ENCODE measurements at regions not wholly inside any gene's neighbourhood (a gene's known extent, or its start where the extent isn't known, plus 50 kb on each side); places are given as distances from the start of the nearest gene placed in this dataset.
"Not testable (repeated sequence)": the region's sequence is repeated elsewhere in the genome, so short reads cannot be mapped to it uniquely, and the experiment has no call there.

DNA sequence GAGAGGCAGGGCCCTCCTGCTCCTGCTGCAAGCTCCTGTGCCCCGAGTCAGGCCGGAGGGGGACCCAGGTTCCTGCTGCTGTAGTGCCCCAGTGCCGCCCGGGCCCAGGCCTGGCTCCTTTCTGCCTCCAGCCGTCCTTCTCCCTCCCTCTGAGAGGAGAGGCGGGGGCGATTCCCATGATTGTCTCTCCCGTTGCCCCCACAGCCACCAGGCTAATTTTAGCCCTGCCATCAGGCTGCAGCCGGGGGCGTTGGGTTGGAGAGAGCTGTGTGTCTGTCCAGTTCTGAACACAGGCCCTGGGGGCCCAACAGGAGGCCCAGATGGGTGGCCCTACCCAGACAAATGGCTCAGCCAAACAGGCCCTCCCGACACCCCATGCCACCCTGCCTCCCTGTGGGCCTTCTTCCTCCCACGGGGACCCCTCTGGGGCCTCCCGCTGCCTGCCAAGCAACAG lies 214.8 kb downstream of the TBC1D2B start:
- no peak for DNase-seq
- no peaks in the 10 kb centered on the region for H3K4me1 Mint-ChIP-seq
- H3K36me3 Mint-ChIP-seq (ENCODE audit: low read depth) = no peaks in the 10 kb centered on the region
- H3K27me3 Mint-ChIP-seq = no peaks in the 10 kb centered on the region
- H3K27ac Mint-ChIP-seq = no peak overlapping the region
- no peaks in the 10 kb centered on the region for H3K9me3 Mint-ChIP-seq
- CTCF ChIA-PET = no interaction called here
- no peak overlapping the region for H3K4me3 Mint-ChIP-seq
- POLR2A ChIA-PET = no interaction called here

DNA sequence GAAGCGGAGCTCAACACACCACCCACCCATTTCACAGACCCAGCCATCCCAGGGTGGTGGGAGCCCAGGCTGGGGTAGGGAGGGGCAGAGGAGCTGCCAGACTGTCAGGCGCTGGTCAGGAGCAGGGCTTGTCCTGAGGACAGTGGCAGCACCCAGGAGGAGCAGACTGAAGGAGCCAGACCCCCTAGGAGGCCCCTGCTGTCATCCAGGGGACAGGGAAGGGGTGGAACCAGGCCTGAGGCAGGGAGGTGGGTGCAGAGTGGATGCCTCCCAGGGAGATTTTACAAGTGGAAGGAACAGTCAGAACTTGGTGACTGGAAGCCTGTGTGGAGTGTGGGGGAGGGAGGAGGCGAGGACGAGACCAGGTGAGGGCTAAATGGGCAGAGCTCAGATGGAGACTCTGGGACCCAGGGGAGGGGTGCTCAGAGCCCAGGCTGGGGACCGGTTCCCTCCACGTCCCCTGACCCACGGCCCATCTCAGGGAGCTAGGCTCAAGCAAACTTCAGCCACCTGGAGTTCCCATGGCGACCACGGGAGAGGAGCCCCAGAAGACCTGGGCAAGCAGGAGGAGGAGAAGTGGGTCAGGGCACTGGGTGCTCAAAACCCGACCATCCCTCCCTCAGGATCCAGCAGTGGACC lies 215.4 kb downstream of the TBC1D2B start:
- H3K27ac Mint-ChIP-seq; DNase-seq; H3K9me3 Mint-ChIP-seq; H3K4me1 Mint-ChIP-seq; POLR2A ChIA-PET; H3K36me3 Mint-ChIP-seq (ENCODE audit: low read depth); H3K4me3 Mint-ChIP-seq; CTCF ChIA-PET; H3K27me3 Mint-ChIP-seq: not testable (repeated sequence)

DNA sequence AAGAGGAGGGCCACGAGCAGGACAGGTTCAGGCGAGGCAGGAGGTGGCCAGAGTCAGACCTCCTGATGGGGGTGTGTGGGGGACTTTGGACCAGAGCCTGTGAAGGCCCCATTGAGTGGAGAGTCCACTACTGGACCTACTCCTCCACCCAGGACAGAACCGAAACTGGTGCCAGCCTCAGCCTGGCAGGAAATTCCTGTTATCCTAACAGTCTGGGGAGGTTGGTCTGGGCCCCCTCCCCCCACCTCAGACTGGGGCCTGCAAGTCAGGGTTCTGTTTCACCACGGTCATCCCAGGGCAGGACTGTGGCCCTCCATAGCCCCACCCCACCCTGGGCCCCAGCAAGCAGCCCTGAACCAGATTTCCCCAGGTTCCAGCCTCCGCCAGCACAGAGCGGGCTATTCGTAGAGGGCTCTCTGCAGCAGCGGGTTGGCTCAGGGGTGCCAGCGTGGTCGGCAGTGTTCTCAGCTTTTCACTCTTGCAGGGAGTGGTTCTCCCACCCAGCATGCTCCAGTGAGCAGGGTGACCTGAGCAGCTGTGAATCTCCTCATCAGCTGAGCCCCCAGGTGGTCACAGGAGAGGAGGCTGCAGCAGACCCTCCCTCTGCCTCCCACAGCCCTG lies 217.3 kb downstream of the TBC1D2B start:
- Mint-ChIP-seq H3K27ac (no peak overlapping the region), H3K9me3 (no peaks in the 10 kb centered on the region), H3K4me3 (no peak overlapping the region), H3K4me1 (no peaks in the 10 kb centered on the region), H3K36me3 (ENCODE audit: low read depth) (no peaks in the 10 kb centered on the region), H3K27me3 (peaks cover 4% of the 10 kb centered on the region)
- POLR2A ChIA-PET = no interaction called here
- CTCF ChIA-PET = no interaction called here
- DNase-seq = no peak

DNA sequence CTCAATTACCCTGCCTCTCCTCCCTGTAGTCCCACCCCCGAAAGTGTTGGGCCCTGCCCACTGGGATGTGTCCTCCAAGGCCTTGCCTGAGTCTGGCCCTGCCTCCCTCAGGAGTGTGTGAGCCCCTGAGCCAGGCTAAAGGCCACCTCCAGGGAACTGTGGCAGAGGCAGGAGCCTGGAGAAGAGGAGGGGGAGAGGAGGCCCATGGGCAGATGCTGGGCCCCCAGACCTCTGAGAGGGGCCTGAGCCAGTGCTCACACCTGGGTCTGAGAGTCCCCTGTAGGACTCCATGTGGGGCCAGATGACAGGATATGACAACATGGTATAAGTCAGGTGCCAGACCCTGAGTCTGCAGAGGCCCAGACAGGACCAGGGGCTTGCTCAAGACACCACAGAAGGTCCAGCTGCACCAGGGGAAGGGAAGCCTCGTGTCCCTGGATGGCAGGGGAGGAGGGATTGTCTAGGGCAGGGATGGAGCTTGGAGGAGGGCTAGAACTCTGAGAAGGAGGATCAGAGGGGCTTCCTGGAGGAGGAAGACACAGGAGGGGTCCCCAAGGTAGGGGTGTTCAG lies 217.9 kb downstream of the TBC1D2B start:
- ChIA-PET CTCF (no interaction called here), POLR2A (no interaction called here)
- H3K4me1 Mint-ChIP-seq = no peaks in the 10 kb centered on the region
- no peak overlapping the region for H3K27ac Mint-ChIP-seq
- H3K27me3 Mint-ChIP-seq = peaks cover 8% of the 10 kb centered on the region
- H3K36me3 Mint-ChIP-seq (ENCODE audit: low read depth) = no peaks in the 10 kb centered on the region
- DNase-seq = no peak
- no peaks in the 10 kb centered on the region for H3K9me3 Mint-ChIP-seq
- H3K4me3 Mint-ChIP-seq = no peak overlapping the region

DNA sequence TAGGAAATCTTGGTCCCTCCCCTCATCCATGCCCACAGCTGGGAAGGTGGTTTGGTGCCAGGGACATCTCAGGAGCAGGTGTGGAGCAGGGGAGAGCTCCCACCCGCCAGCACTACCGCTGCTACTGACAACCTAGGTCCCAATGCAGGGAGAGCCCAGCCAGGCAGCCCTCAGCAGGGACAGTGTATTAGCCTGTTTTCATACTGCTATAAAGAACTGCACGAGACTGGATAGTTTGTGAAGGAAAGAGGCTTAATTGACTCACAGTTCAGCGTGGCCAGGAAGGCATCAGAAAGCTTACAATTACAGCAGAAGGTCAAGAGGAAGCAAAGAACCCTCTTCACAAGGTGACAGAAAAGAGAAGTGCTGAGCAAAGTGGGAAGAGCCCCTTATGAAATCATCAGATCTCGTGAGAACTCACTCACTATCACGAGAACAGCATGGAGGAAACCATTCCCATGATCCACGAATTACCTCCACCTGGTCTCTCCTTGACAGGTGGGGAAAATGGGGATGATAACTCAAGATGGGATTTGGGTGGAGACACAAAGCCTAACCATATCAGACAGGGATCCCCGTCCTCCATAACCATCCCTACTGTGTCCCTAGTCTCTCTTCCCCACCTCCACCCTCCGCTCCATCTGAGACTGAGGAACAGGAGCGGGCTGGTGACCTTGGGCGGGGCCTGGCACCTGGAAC lies 218.6 kb downstream of the TBC1D2B start:
- H3K9me3 Mint-ChIP-seq = no peaks in the 10 kb centered on the region
- ChIA-PET CTCF (no interaction called here), POLR2A (no interaction called here)
- peaks cover 10% of the 10 kb centered on the region for H3K27me3 Mint-ChIP-seq
- H3K4me1 Mint-ChIP-seq = no peaks in the 10 kb centered on the region
- H3K4me3 Mint-ChIP-seq = no peak overlapping the region
- no peak overlapping the region for H3K27ac Mint-ChIP-seq
- DNase-seq = no peak
- no peaks in the 10 kb centered on the region for H3K36me3 Mint-ChIP-seq (ENCODE audit: low read depth)

DNA sequence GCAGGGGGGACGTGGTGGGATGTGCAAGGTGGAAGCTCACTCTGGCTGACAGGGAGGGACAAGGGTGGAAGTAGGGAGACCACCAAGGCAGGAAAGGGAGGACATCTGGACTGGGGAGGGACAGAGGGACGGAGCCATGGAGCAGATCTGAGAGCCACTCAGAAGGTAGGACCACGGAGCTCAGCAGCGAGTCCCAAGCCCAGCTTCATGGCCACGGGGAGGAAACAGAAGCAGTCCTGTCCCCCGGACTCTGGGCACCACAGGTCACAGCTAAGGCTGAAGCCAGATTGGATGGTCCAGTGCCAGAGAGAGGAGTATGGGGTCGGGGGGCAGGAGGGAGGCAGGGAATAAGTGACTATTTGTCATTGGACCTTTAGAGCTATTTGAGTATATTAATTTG lies 220.1 kb downstream of the TBC1D2B start:
- DNase-seq = no peak
- Mint-ChIP-seq H3K27ac (no peak overlapping the region), H3K4me1 (no peaks in the 10 kb centered on the region), H3K9me3 (no peaks in the 10 kb centered on the region), H3K36me3 (ENCODE audit: low read depth) (no peaks in the 10 kb centered on the region), H3K4me3 (no peak overlapping the region), H3K27me3 (peaks cover 12% of the 10 kb centered on the region)
- POLR2A ChIA-PET = no interaction called here
- CTCF ChIA-PET = no interaction called here

DNA sequence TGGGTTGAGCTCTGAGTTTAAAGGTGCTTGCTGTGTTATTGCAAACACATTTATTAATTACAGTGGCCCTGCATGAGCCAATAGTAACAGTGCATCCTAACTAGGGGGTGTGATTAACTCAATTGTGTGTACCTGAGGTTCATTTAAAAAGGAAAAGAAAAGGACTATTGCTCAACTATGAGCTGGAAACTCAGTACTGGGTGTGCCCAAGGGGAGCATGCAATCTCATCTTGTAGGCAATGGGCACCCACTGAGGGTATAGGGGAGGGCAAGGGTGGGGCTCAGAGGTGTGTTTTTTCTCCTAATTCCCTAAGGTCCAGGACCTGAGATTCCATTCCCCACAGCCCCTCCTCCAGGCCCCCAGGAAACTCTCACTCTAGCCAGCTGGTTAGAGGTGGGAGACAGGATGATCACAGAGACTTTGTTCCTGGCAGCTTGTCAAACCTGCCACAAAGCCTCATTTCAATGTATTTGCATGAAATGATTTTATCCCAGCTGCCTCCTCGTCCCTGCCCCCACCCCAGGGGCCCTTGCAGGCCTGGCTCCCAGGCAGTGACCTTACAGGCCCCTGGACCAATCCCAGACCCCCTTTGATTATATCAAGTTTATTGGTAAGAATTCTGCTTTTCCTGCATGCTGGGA lies 220.7 kb downstream of the TBC1D2B start:
- Mint-ChIP-seq H3K4me3 (no peak overlapping the region), H3K27me3 (peaks cover 17% of the 10 kb centered on the region), H3K27ac (no peak overlapping the region), H3K36me3 (ENCODE audit: low read depth) (no peaks in the 10 kb centered on the region), H3K9me3 (no peaks in the 10 kb centered on the region), H3K4me1 (no peaks in the 10 kb centered on the region)
- CTCF ChIA-PET = no interaction called here
- POLR2A ChIA-PET = no interaction called here
- DNase-seq = no peak

DNA sequence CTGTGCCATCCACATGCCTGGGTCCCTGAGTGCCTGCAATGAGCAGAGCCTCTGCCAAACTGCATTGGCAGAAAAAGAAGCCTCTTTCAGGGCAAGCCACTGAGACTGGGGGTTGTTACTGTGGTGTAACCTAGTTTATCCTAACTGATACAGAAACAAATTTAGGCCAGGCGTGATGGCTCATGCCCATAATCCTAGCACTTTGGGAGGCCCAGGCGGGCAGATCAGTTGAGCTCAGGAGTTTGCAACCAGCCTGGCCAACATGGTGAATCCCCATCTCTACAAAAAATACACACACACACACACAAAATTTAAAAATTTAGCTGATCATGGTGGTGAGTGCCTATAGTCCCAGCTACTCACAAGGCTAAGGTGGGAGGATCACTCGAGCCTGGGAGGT lies 221.6 kb downstream of the TBC1D2B start:
- no peaks in the 10 kb centered on the region for H3K9me3 Mint-ChIP-seq
- H3K4me1 Mint-ChIP-seq = no peaks in the 10 kb centered on the region
- H3K27me3 Mint-ChIP-seq = peaks cover 23% of the 10 kb centered on the region
- ChIA-PET CTCF (no interaction called here), POLR2A (no interaction called here)
- H3K27ac Mint-ChIP-seq = no peak overlapping the region
- DNase-seq = no peak
- no peaks in the 10 kb centered on the region for H3K36me3 Mint-ChIP-seq (ENCODE audit: low read depth)
- no peak overlapping the region for H3K4me3 Mint-ChIP-seq

DNA sequence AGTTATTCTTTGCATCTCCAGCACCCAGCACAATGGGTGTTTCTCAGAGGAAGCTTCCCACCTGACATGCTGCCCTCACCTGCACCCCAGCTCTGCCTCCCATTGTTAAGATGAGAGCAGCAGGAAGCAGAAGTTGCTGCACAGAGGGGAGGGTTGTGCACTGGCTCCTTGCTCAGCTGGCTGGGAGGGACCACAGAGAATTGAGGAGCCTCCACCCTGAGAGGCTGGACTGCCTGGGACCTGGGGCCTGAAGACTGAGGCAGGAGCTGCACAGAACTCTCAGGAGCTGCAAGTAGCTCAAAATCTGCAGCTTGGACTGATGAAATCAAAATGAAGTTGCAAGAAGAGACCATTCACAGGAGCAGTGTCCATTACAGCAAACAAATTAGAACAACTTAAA lies 222.3 kb upstream of the LINGO1 start:
- ChIA-PET CTCF (interaction anchor here (0.5 kb wide), 1 partner anchor 1391 kb away, joined by 3 read pairs; no protein-coding TSS in a partner anchor), POLR2A (interaction anchor here (1.0 kb wide), 1 partner anchor 10 kb away, joined by 3 read pairs; no protein-coding TSS in a partner anchor)
- H3K4me3 Mint-ChIP-seq = no peak overlapping the region
- no peak overlapping the region for H3K27ac Mint-ChIP-seq
- DNase-seq = no peak
- H3K27me3 Mint-ChIP-seq = peaks cover 27% of the 10 kb centered on the region
- no peaks in the 10 kb centered on the region for H3K9me3 Mint-ChIP-seq
- no peaks in the 10 kb centered on the region for H3K36me3 Mint-ChIP-seq (ENCODE audit: low read depth)
- H3K4me1 Mint-ChIP-seq = no peaks in the 10 kb centered on the region

DNA sequence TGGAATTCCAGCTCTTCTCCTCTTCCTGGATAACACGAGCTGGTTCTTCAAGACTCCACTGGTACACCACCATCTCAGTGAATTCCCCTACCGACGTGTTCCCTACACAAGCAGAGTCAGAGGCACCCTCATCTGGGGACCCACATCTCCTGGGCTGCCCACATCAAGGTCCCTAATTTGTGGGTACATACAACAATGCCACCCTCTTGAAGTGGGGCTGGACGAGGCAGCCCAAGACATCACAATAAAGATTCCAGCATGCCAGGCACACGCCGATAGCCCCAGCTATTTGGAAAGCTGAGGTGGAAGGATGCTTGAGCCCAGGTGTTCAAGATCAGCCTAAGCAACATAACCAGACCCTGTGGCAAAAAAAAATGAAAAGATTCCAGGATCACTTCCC lies 221.2 kb upstream of the LINGO1 start:
- Mint-ChIP-seq H3K36me3 (ENCODE audit: low read depth) (no peaks in the 10 kb centered on the region), H3K27me3 (peaks cover 31% of the 10 kb centered on the region), H3K4me1 (no peaks in the 10 kb centered on the region), H3K4me3 (no peak overlapping the region), H3K27ac (no peak overlapping the region), H3K9me3 (no peaks in the 10 kb centered on the region)
- no peak for DNase-seq
- ChIA-PET POLR2A (no interaction called here), CTCF (no interaction called here)

DNA sequence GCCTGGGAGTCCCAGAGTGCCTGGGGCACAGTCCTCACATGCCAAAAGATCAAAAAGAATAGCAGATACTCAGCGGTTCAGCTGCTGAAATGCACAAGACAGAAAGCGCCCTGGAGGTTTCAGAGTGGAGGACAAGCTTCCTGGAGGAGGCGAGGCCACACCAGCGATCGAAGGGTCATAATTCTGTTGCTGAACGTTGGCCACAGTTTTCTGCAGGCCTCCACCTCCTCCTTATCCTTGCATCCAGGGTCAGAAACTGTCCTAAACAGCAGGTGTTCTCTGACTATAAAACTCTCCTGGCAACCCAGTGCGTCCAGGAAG lies 220.3 kb upstream of the LINGO1 start:
- Mint-ChIP-seq H3K9me3 (no peaks in the 10 kb centered on the region), H3K36me3 (ENCODE audit: low read depth) (no peaks in the 10 kb centered on the region), H3K27me3 (peaks cover 35% of the 10 kb centered on the region), H3K4me3 (no peak overlapping the region), H3K27ac (no peak overlapping the region), H3K4me1 (no peaks in the 10 kb centered on the region)
- ChIA-PET POLR2A (no interaction called here), CTCF (no interaction called here)
- no peak for DNase-seq

DNA sequence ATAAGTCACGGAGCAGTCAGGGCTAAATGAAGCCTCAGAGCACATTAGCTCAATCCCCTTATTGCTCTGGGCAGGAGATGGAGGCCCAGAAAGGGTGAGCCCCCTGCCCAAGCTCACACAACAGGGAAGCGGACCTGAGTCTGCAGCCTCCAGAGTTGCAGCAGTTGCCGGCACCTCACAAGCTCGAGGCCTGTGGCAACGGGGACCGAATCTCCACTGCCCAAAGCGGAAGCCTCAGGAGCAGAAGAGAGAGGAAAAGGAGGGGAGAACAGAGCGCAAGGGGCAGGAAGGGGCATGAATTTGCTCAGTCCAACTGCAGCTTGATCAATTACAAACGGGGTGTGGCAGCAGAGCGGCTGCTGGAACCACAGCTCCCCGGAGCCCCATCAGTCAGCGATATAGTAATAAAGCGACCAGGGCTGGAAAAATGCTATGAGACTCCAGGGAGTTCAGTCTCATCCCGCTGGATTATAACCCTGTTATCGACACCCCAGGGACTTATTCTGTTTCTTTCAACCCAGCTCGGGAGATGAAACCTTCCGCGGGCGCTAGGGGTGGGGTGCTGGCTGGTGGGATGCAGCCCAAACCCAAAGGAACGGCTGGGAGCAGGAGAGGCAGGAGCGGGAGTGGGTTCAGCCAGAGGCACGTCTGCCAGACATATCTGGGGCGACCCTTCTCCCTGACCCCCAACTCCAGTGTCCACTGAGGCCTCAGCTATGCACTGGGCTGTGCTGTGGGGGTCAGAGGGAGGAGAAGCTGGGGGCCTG lies 219.7 kb upstream of the LINGO1 start:
- Mint-ChIP-seq H3K27me3 (peaks cover 38% of the 10 kb centered on the region), H3K4me1 (no peaks in the 10 kb centered on the region), H3K36me3 (ENCODE audit: low read depth) (no peaks in the 10 kb centered on the region), H3K27ac (no peak overlapping the region), H3K4me3 (no peak overlapping the region), H3K9me3 (no peaks in the 10 kb centered on the region)
- ChIA-PET CTCF (no interaction called here), POLR2A (no interaction called here)
- no peak for DNase-seq

DNA sequence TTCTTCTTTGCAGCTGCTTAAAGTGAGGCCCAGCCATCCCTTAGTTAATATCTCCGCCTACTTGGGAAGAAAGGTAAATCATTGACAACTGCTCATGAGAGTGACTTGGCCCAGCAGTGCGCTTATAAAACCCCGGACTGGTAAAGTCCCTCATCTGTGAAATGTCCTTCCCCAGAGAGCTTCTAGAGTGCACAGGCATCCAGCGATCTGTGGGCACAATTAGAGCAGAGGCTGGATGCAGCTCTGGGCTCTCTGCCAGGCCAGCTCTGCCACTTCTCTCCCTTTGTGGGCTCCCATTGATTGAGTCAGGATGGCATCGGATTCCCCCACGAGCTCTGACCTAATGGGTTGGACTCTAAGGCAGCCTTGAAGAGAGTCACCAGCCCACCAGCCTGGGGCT lies 219.0 kb upstream of the LINGO1 start:
- H3K27me3 Mint-ChIP-seq = peaks cover 44% of the 10 kb centered on the region
- no peak for DNase-seq
- no peak overlapping the region for H3K27ac Mint-ChIP-seq
- no peaks in the 10 kb centered on the region for H3K36me3 Mint-ChIP-seq (ENCODE audit: low read depth)
- H3K4me3 Mint-ChIP-seq = no peak overlapping the region
- CTCF ChIA-PET = no interaction called here
- H3K4me1 Mint-ChIP-seq = no peaks in the 10 kb centered on the region
- no peaks in the 10 kb centered on the region for H3K9me3 Mint-ChIP-seq
- POLR2A ChIA-PET = no interaction called here
